A673 (cell line): ENCODE measurements at regions not wholly inside any gene's neighbourhood (a gene's known extent, or its start where the extent isn't known, plus 50 kb on each side); places are given as distances from the start of the nearest gene placed in this dataset.

Source experiments
- EZH2 ChIP-seq: fragments of 200-600 bp; sonication (generic); IDR thresholded peaks from 2 replicates; pipeline ENCODE4 v1.6.1; 2017; ENCODE audit warnings: borderline replicate concordance, low read depth, mild to moderate bottlenecking, mixed read lengths, antibody characterized with exemption, low read length; ENCODE audit not compliant: poor library complexity, severe bottlenecking
- TF ChIP-seq, protein P1 (sequence below): fragments of 300-800, 200-600 bp; sonication (generic); conservative IDR thresholded peaks from 2 replicates; pipeline ENCODE4 v1.5.1; 2017; ENCODE audit warnings: low read depth, mild to moderate bottlenecking, antibody characterized with exemption, low read length, moderate library complexity, mixed read lengths

DNA sequence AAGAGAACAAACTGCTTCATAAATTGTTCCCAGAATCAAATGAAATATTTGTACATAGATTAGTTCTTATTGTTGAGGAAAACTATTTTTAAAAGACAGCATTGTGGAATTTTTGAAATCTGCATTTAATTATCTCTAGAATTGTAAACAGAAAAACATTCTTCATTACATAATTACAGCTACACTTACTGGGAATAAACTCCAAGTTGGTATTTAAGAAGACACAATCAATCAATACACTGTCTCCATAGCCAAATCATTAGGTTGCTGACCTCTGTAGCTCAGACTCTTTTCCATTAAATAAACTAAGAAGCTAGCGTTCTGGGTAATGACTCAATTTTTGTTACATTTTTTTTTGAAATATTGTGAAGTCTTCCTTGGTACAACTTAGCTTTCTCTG is 70.2 kb upstream of the PIEZO2 start:
- TF ChIP-seq, protein P1, sequence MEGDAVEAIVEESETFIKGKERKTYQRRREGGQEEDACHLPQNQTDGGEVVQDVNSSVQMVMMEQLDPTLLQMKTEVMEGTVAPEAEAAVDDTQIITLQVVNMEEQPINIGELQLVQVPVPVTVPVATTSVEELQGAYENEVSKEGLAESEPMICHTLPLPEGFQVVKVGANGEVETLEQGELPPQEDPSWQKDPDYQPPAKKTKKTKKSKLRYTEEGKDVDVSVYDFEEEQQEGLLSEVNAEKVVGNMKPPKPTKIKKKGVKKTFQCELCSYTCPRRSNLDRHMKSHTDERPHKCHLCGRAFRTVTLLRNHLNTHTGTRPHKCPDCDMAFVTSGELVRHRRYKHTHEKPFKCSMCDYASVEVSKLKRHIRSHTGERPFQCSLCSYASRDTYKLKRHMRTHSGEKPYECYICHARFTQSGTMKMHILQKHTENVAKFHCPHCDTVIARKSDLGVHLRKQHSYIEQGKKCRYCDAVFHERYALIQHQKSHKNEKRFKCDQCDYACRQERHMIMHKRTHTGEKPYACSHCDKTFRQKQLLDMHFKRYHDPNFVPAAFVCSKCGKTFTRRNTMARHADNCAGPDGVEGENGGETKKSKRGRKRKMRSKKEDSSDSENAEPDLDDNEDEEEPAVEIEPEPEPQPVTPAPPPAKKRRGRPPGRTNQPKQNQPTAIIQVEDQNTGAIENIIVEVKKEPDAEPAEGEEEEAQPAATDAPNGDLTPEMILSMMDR, result no peak
- no peak for TF ChIP-seq EZH2
